B cell (primary cell): ENCODE measurements at regions not wholly inside any gene's neighbourhood (a gene's known extent, or its start where the extent isn't known, plus 50 kb on each side); places are given as distances from the start of the nearest gene placed in this dataset.

ENCODE experiments used
- ATAC-seq: fragments of 200-7000 bp; cut with Tn5 transposase; one replicate; pipeline ENCODE4 v1.10.0; 2021; ENCODE audit warnings: low read depth, mild to moderate bottlenecking, moderate number of reproducible peaks, moderate library complexity
- CTCF ChIA-PET: fragments of 350-600 bp; sonication (Branson Sonifier 250); formaldehyde crosslinking; loops from one replicate; lab custom pipeline; 2021; ENCODE audit warnings: antibody characterized with exemption, inconsistent platforms; lab: Charles Lee
- POLR2A ChIA-PET: fragments of 350-600 bp; sonication (Branson Sonifier 250); formaldehyde crosslinking; loops from one replicate; lab custom pipeline; 2021; ENCODE audit warnings: antibody characterized with exemption; lab: Charles Lee
- DNase-seq: peaks from one replicate; pipeline ENCODE4 v3.0.0; 2013
- H2AFZ ChIP-seq: 2 replicates; pipeline ENCODE4 v1.6.1; 2012; ENCODE audit warnings: mild to moderate bottlenecking, low read depth, low read length; ENCODE audit not compliant: insufficient read depth, poor library complexity, severe bottlenecking
- H3K27ac ChIP-seq, 2 donors: 1 replicate in 1 of 2; 2 replicates in 1 of 2; pipeline ENCODE4 v1.5.1; 2012 to 2013; ENCODE audit warnings: low read length in 2 of 2, mild to moderate bottlenecking in 2 of 2, moderate library complexity in 1 of 2
- H3K27me3 ChIP-seq, 4 experiments: fragments of 200-600 bp in 1 of 4; sonication (generic) in 1 of 4; replicated peaks in 1 of 4; 1 replicate in 2 of 4; 2 replicates in 2 of 4; pipeline versions ENCODE4 v1.6.1 to v1.7.0; 2013 to 2016; ENCODE audit warnings: low read length in 3 of 4, mild to moderate bottlenecking in 2 of 4, mixed read lengths in 1 of 4, moderate library complexity in 1 of 4; ENCODE audit not compliant: insufficient read depth in 4 of 4, control insufficient read depth in 3 of 4; ENCODE audit errors: control extremely low read depth in 1 of 4
- H3K36me3 ChIP-seq, 2 experiments: replicated peaks in 1 of 2; 1 replicate in 1 of 2; 2 replicates in 1 of 2; pipeline versions ENCODE4 v1.6.1 to v1.7.1; 2013; ENCODE audit warnings: low read length in 1 of 2; ENCODE audit not compliant: insufficient read depth in 2 of 2, control insufficient read depth in 1 of 2; ENCODE audit errors: control extremely low read depth in 1 of 2, extremely low read depth in 1 of 2
- H3K4me1 ChIP-seq, 2 donors: fragments of 200-600 bp in 1 of 2; sonication (generic) in 1 of 2; 1 replicate in 1 of 2; 2 replicates in 1 of 2; pipeline versions ENCODE4 v1.5.1 to v1.6.1; 2013 to 2017; ENCODE audit warnings: low read length in 2 of 2; ENCODE audit not compliant: control insufficient read depth in 2 of 2, insufficient read depth in 2 of 2
- H3K4me2 ChIP-seq: replicated peaks from 2 replicates; pipeline ENCODE3; 2012; ENCODE audit warnings: mild to moderate bottlenecking, low read depth, low read length; ENCODE audit not compliant: poor library complexity, severe bottlenecking
- H3K4me3 ChIP-seq, 5 experiments: fragments of 200-600 bp in 1 of 5; sonication (generic) in 1 of 5; 1 replicate in 3 of 5; 2 replicates in 2 of 5; pipeline versions ENCODE4 v1.5.1 to v1.7.0; 2011 to 2016; ENCODE audit warnings: low read length in 4 of 5, mild to moderate bottlenecking in 4 of 5, low read depth in 2 of 5, control low read depth in 1 of 5, moderate library complexity in 1 of 5; ENCODE audit not compliant: insufficient read depth in 1 of 5; ENCODE audit errors: control extremely low read depth in 1 of 5, extremely low read depth in 1 of 5
- H3K79me2 ChIP-seq: fragments of 200-600 bp; sonication (generic); one replicate; pipeline ENCODE4 v1.6.0; 2016; ENCODE audit warnings: low read length; ENCODE audit not compliant: control insufficient read depth, insufficient read depth
- H3K9ac ChIP-seq: fragments of 200-600 bp; sonication (generic); 2 replicates; pipeline ENCODE4 v1.6.1; 2017; ENCODE audit warnings: mild to moderate bottlenecking, low read length, moderate library complexity
- H3K9me3 ChIP-seq, 3 donors: one replicate each; pipeline versions ENCODE4 v1.6.1 to v1.7.1; 2013; ENCODE audit warnings: low read length in 2 of 3; ENCODE audit not compliant: control insufficient read depth in 2 of 3, insufficient read depth in 1 of 3; ENCODE audit errors: control extremely low read depth in 1 of 3
- H4K20me1 ChIP-seq: 2 replicates; pipeline ENCODE4 v1.6.0; 2012; ENCODE audit warnings: mild to moderate bottlenecking, low read length; ENCODE audit not compliant: insufficient read depth, control insufficient read depth, poor library complexity, severe bottlenecking
- H3K27ac Mint-ChIP-seq: one replicate; pipeline ENCODE4 v1.8.0; 2021; ENCODE audit warnings: mixed read lengths
- H3K27me3 Mint-ChIP-seq: one replicate; pipeline ENCODE4 v1.8.0; 2021; ENCODE audit warnings: mixed read lengths
- H3K4me1 Mint-ChIP-seq: one replicate; pipeline ENCODE4 v1.8.0; 2021; ENCODE audit warnings: mixed read lengths
- H3K4me3 Mint-ChIP-seq: one replicate; pipeline ENCODE4 v1.8.0; 2021; ENCODE audit warnings: mixed read lengths
- H3K9me3 Mint-ChIP-seq: one replicate; pipeline ENCODE4 v1.8.0; 2022; ENCODE audit warnings: mixed read lengths; ENCODE audit not compliant: insufficient read depth
- EZH2 ChIP-seq: IDR thresholded peaks from 2 replicates; pipeline ENCODE4 v1.6.1; 2012; ENCODE audit warnings: borderline replicate concordance, low read depth, mild to moderate bottlenecking, moderate library complexity, low read length; ENCODE audit not compliant: insufficient read depth, poor library complexity, severe bottlenecking
- WGBS: methylation state at CpG from one replicate; pipeline ENCODE4 v1.1.5; 2013; ENCODE audit warnings: missing lambda C conversion rate; ENCODE audit not compliant: insufficient coverage; 5-methylcytosine and 5-hydroxymethylcytosine counted together
- intact Hi-C: fragments of 100-400 bp; cut with micrococcal nuclease; formaldehyde crosslinking; loops from one replicate; pipeline ENCODE4 v1.10.0; 2022
- TF ChIP-seq, protein P1 (sequence below): fragments of 200-600 bp; IDR thresholded peaks from one replicate; pipeline ENCODE4 v1.8.0; 2022; ENCODE audit warnings: antibody characterized with exemption, mild to moderate bottlenecking

GRCh38 chr6:140201787-140202458 is 827.5 kb upstream of the CITED2 start:
- CTCF ChIA-PET = no interaction called here
- no peaks in the 10 kb centered on the region for H3K27me3 Mint-ChIP-seq
- no peak overlapping the region for H3K4me3 Mint-ChIP-seq

GRCh38 chr6:140193269-140193668 is 818.8 kb upstream of the CITED2 start:
- CTCF ChIA-PET = no interaction called here
- H3K27me3 Mint-ChIP-seq = no peaks in the 10 kb centered on the region

More at GRCh38 chr6:140201787-140202458, 827.5 kb upstream of the CITED2 start:
- Histone ChIP-seq H3K27me3 (no peaks in the 10 kb centered on the region), H3K4me2 (no peak overlapping the region), H3K36me3 (no peaks in the 10 kb centered on the region), H3K9ac (no peak overlapping the region), H3K27ac (no peak overlapping the region), H3K4me1 (no peaks in the 10 kb centered on the region), H2AFZ (no peak overlapping the region), H4K20me1 (no peaks in the 10 kb centered on the region), H3K79me2 (no peaks in the 10 kb centered on the region), H3K9me3 (no peaks in the 10 kb centered on the region), H3K4me3 (no peak overlapping the region)
- Mint-ChIP-seq H3K9me3 (no peaks in the 10 kb centered on the region), H3K4me1 (no peaks in the 10 kb centered on the region), H3K27ac (no peak overlapping the region)
- DNase-seq (no peak), ATAC-seq (no peak)
- intact Hi-C loops = no loop called here
- no peak for TF ChIP-seq EZH2
- TF ChIP-seq, protein P1, sequence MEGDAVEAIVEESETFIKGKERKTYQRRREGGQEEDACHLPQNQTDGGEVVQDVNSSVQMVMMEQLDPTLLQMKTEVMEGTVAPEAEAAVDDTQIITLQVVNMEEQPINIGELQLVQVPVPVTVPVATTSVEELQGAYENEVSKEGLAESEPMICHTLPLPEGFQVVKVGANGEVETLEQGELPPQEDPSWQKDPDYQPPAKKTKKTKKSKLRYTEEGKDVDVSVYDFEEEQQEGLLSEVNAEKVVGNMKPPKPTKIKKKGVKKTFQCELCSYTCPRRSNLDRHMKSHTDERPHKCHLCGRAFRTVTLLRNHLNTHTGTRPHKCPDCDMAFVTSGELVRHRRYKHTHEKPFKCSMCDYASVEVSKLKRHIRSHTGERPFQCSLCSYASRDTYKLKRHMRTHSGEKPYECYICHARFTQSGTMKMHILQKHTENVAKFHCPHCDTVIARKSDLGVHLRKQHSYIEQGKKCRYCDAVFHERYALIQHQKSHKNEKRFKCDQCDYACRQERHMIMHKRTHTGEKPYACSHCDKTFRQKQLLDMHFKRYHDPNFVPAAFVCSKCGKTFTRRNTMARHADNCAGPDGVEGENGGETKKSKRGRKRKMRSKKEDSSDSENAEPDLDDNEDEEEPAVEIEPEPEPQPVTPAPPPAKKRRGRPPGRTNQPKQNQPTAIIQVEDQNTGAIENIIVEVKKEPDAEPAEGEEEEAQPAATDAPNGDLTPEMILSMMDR = no peak
- WGBS = no CpG with 5 or more reads among the region's 1 CpG
- POLR2A ChIA-PET = no interaction called here

More at GRCh38 chr6:140193269-140193668, 818.8 kb upstream of the CITED2 start:
- Histone ChIP-seq H3K9ac (no peak overlapping the region), H2AFZ (no peak overlapping the region), H3K27ac (no peak overlapping the region), H3K4me2 (no peak overlapping the region), H3K4me1 (no peaks in the 10 kb centered on the region), H3K4me3 (no peak overlapping the region), H3K9me3 (peaks cover 3 to 12% (median 8%) of the 10 kb centered on the region in 3 donors), H3K79me2 (no peaks in the 10 kb centered on the region), H3K27me3 (no peaks in the 10 kb centered on the region), H4K20me1 (no peaks in the 10 kb centered on the region), H3K36me3 (no peaks in the 10 kb centered on the region)
- WGBS = no CpG with 5 or more reads among the region's 2 CpGs
- intact Hi-C loops = no loop called here
- POLR2A ChIA-PET = no interaction called here
- peak; percentile 21 for DNase-seq
- Mint-ChIP-seq H3K4me1 (no peaks in the 10 kb centered on the region), H3K9me3 (peaks cover 3% of the 10 kb centered on the region), H3K4me3 (no peak overlapping the region), H3K27ac (no peak overlapping the region)
- TF ChIP-seq EZH2 = no peak
- TF ChIP-seq, protein P1 = no peak
- no peak for ATAC-seq
